SK-N-SH (cell line): ENCODE measurements at regions not wholly inside any gene's neighbourhood (a gene's known extent, or its start where the extent isn't known, plus 50 kb on each side); places are given as distances from the start of the nearest gene placed in this dataset.

Source experiments
- CTCF ChIA-PET: fragments of 300-600, 350-600 bp; formaldehyde crosslinking; extraction: SDS; loops from one replicate; lab custom pipeline; 2021; lab: Yijun Ruan, JAX
- POLR2A ChIA-PET: fragments of 350-600 bp; sonication (Branson Sonifier 250); formaldehyde crosslinking; extraction: SDS; loops from one replicate; lab custom pipeline; 2020; ENCODE audit warnings: antibody characterized with exemption, inconsistent platforms; lab: Yijun Ruan, JAX
- DNase-seq: peaks from one replicate; pipeline ENCODE4 v3.0.0; 2012
- H2AFZ ChIP-seq: fragments of 200-600 bp; sonication (generic); 2 replicates; pipeline ENCODE4 v1.8.1; 2016; ENCODE audit warnings: antibody characterized with exemption, mild to moderate bottlenecking, low read depth
- H3F3A ChIP-seq: fragments of 200-600 bp; sonication (generic); replicated peaks from 2 replicates; pipeline ENCODE3; 2016; ENCODE audit warnings: antibody characterized with exemption, mild to moderate bottlenecking; ENCODE audit not compliant: insufficient read depth
- H3K27ac ChIP-seq, 2 experiments: fragments of 200-500 bp in 1 of 2; fragments of 200-600 bp in 1 of 2; sonication (Bioruptor generic) in 1 of 2; sonication (generic), shearing (Covaris generic) in 1 of 2; 2 replicates each; pipeline versions ENCODE4 v1.5.1 to v1.6.1; 2014 to 2016; ENCODE audit warnings: low read depth in 2 of 2, inconsistent platforms in 1 of 2, low read length in 1 of 2, mild to moderate bottlenecking in 1 of 2, mixed read lengths in 1 of 2
- H3K27me3 ChIP-seq: fragments of 200-600 bp; sonication (generic), shearing (Covaris generic); 2 replicates; pipeline ENCODE4 v1.6.1; 2016; ENCODE audit warnings: mixed run types; ENCODE audit not compliant: insufficient read depth
- H3K36me3 ChIP-seq, 2 experiments: fragments of 200-500 bp in 1 of 2; fragments of 200-600 bp in 1 of 2; sonication (Bioruptor generic) in 1 of 2; sonication (generic) in 1 of 2; replicated peaks in 1 of 2; 2 replicates each; pipeline versions ENCODE3 to v1.5.1; 2014 to 2016; ENCODE audit warnings: low read length in 1 of 2, mild to moderate bottlenecking in 1 of 2; ENCODE audit not compliant: insufficient read depth in 2 of 2, control insufficient read depth in 1 of 2
- H3K4me1 ChIP-seq, 2 experiments: fragments of 200-500 bp in 1 of 2; fragments of 200-600 bp in 1 of 2; sonication (Bioruptor generic) in 1 of 2; sonication (generic), shearing (Covaris generic) in 1 of 2; 2 replicates each; pipeline versions ENCODE4 v1.5.1 to v1.6.1; 2014 to 2016; ENCODE audit warnings: low read depth in 1 of 2, low read length in 1 of 2, mixed run types in 1 of 2; ENCODE audit not compliant: insufficient read depth in 2 of 2, control insufficient read depth in 1 of 2
- H3K4me2 ChIP-seq: fragments of 200-600 bp; sonication (generic), shearing (Covaris generic); 2 replicates; pipeline ENCODE4 v1.6.1; 2017; ENCODE audit warnings: mixed run types
- H3K4me3 ChIP-seq, 2 experiments: fragments of 200-500 bp in 1 of 2; fragments of 200-600 bp in 1 of 2; sonication (Bioruptor generic) in 1 of 2; sonication (generic), shearing (Covaris generic) in 1 of 2; 2 replicates each; pipeline versions ENCODE4 v1.5.1 to v1.8.1; 2014 to 2016; ENCODE audit warnings: low read depth in 2 of 2, inconsistent platforms in 1 of 2, low read length in 1 of 2, mild to moderate bottlenecking in 1 of 2, mixed read lengths in 1 of 2, moderate library complexity in 1 of 2
- H3K79me2 ChIP-seq: fragments of 200-600 bp; sonication (generic); 2 replicates; pipeline ENCODE4 v1.8.1; 2017; ENCODE audit warnings: mild to moderate bottlenecking; ENCODE audit not compliant: insufficient read depth
- H3K9ac ChIP-seq: fragments of 200-600 bp; sonication (generic); 2 replicates; pipeline ENCODE4 v1.6.1; 2017; ENCODE audit warnings: mixed run types
- H3K9me2 ChIP-seq: fragments of 200-600 bp; sonication (generic); 2 replicates; pipeline ENCODE4 v1.6.1; 2017; ENCODE audit warnings: mixed run types
- H3K9me3 ChIP-seq: fragments of 200-600 bp; sonication (generic); 2 replicates; pipeline ENCODE4 v1.6.1; 2017; ENCODE audit warnings: mixed run types, mild to moderate bottlenecking, moderate library complexity
- H4K20me1 ChIP-seq: fragments of 200-600 bp; sonication (generic); 2 replicates; pipeline ENCODE4 v1.6.1; 2017; ENCODE audit warnings: mild to moderate bottlenecking, mixed run types; ENCODE audit not compliant: insufficient read depth
- CHD2 ChIP-seq: fragments of 150-350 bp; IDR thresholded peaks from 2 replicates; pipeline ENCODE4 v1.6.1; 2018; ENCODE audit warnings: low read length; ENCODE audit not compliant: partially characterized antibody
- CTCF ChIP-seq: fragments of 200-600 bp; sonication (generic); IDR thresholded peaks from 2 replicates; pipeline ENCODE4 v1.6.1; 2017; ENCODE audit warnings: antibody characterized with exemption, mild to moderate bottlenecking, moderate library complexity
- EP300 ChIP-seq, 2 experiments: IDR thresholded peaks; 2 replicates each; pipeline versions ENCODE4 v1.4.0 to v1.6.1; 2012; ENCODE audit warnings: borderline replicate concordance in 1 of 2, low read depth in 1 of 2, low read length in 1 of 2
- EZH2phosphoT487 ChIP-seq: fragments of 200-600 bp; sonication (generic); IDR thresholded peaks from 2 replicates; pipeline ENCODE4 v1.6.1; 2017; ENCODE audit warnings: low read depth, mixed run types, mild to moderate bottlenecking, antibody characterized with exemption, moderate library complexity, borderline replicate concordance
- GATA2 ChIP-seq: sonication (generic); formaldehyde crosslinking; IDR thresholded peaks from 2 replicates; pipeline ENCODE4 v1.5.0; 2020; ENCODE audit warnings: mild to moderate bottlenecking, missing genetic modification reagents
- NFIC ChIP-seq: IDR thresholded peaks from 2 replicates; pipeline ENCODE4 v1.4.0; 2012; ENCODE audit warnings: borderline replicate concordance
- NRF1 ChIP-seq: IDR thresholded peaks from 2 replicates; pipeline ENCODE4 v1.6.1; 2012; ENCODE audit warnings: low read depth, mild to moderate bottlenecking, low read length
- RXRA ChIP-seq: IDR thresholded peaks from 2 replicates; pipeline ENCODE4 v1.4.0; 2012; ENCODE audit warnings: low read depth, mild to moderate bottlenecking, borderline replicate concordance
- SMC3 ChIP-seq: IDR thresholded peaks from 2 replicates; pipeline ENCODE4 v1.6.1; 2012; ENCODE audit warnings: low read depth, low read length, improper control_type of control experiment
- TCF12 ChIP-seq: IDR thresholded peaks from 2 replicates; pipeline ENCODE4 v1.4.0; 2012
- TEAD4 ChIP-seq: IDR thresholded peaks from 2 replicates; pipeline ENCODE4 v1.4.0; 2012; ENCODE audit warnings: mild to moderate bottlenecking, borderline replicate concordance; ENCODE audit not compliant: insufficient read depth
- USF2 ChIP-seq: fragments of 150-350 bp; IDR thresholded peaks from 2 replicates; pipeline ENCODE4 v1.6.1; 2017; ENCODE audit warnings: antibody characterized with exemption, low read length, low read depth, borderline replicate concordance
- WGBS: methylation state at CpG from one replicate; pipeline ENCODE4 v1.1.6; 2017; ENCODE audit warnings: low lambda C conversion rate; 5-methylcytosine and 5-hydroxymethylcytosine counted together

GRCh38 chr2:226434702-226435101, 364.9 kb downstream of the IRS1 start:
- POLR2A ChIA-PET: interaction anchor here (0.6 kb wide), 1 partner anchor 1452 kb away, joined by 3 read pairs; no protein-coding TSS in a partner anchor
- Histone ChIP-seq H3K4me1 (peaks cover 0 to 13% of the 10 kb centered on the region in 2 experiments; a peak in 1 of 4 replicates), H3K27me3 (no peaks in the 10 kb centered on the region), H2AFZ (peak overlapping the region; percentile 74), H3K4me3 (no peak overlapping the region), H3K9me3 (no peaks in the 10 kb centered on the region), H3F3A (no peaks in the 10 kb centered on the region), H3K79me2 (no peaks in the 10 kb centered on the region), H3K9me2 (no peaks in the 10 kb centered on the region), H4K20me1 (no peaks in the 10 kb centered on the region), H3K27ac (no peak overlapping the region), H3K4me2 (no peak overlapping the region), H3K9ac (no peak overlapping the region), H3K36me3 (no peaks in the 10 kb centered on the region)
- TF ChIP-seq CTCF: no peak
- no peak for TF ChIP-seq EZH2phosphoT487
- no peak for TF ChIP-seq TCF12
- no peak for TF ChIP-seq NRF1
- TF ChIP-seq GATA2 (CRISPR knock-in tag): no peak
- TF ChIP-seq RXRA: no peak
- TF ChIP-seq SMC3: no peak
- DNase-seq: no peak
- CTCF ChIA-PET: interaction anchor here (1.6 kb wide), 1 partner anchor 32 kb away, joined by 3 read pairs; no protein-coding TSS in a partner anchor
- WGBS: 40% methylated on average over 5 of the region's 5 CpGs

GRCh38 chr2:226431288-226431948, 368.2 kb downstream of the IRS1 start:
- H4K20me1 ChIP-seq: no peaks in the 10 kb centered on the region
- TF ChIP-seq TCF12 (0 out of 2 replicates have a peak, but pooled peaks have one; percentile 12), NFIC (peak; percentile 76), TEAD4 (0 out of 2 replicates have a peak, but pooled peaks have one; percentile 36), EP300 (IDR thresholded peaks at IDR 0.05; ENCODE audit: borderline replicate concordance in 1 of 2, low read depth in 1 of 2, low read length in 1 of 2) (no peak; a peak in 1 of 4 replicates), CHD2 (no peak), USF2 (no peak)
- TF ChIP-seq, all 33 proteins: peak for 3
- ChIA-PET POLR2A (no interaction called here), CTCF (no interaction called here)
- no peak overlapping the region for H3K4me2 ChIP-seq
- no peak overlapping the region for H3K9ac ChIP-seq
- 23% methylated on average over 2 of the region's 2 CpGs for WGBS
- H3K4me1 ChIP-seq: peaks cover 0 to 30% of the 10 kb centered on the region in 2 experiments; a peak in 2 of 4 replicates
- no peaks in the 10 kb centered on the region for H3K36me3 ChIP-seq
- H3F3A ChIP-seq: peaks cover 19% of the 10 kb centered on the region
- H3K79me2 ChIP-seq: no peaks in the 10 kb centered on the region
- no peaks in the 10 kb centered on the region for H3K9me3 ChIP-seq
- H3K27ac ChIP-seq: 0 out of 4 replicates have a peak overlapping the region, but pooled peaks of 1 of the 2 experiments have one; percentile 4
- no peaks in the 10 kb centered on the region for H3K9me2 ChIP-seq
- H3K27me3 ChIP-seq: no peaks in the 10 kb centered on the region
- DNase-seq: no peak
- H2AFZ ChIP-seq: peak overlapping the region; percentile 41; the same call in 1 of the 2 replicates
- H3K4me3 ChIP-seq: no peak overlapping the region
